Gastrocnemius medialis (tissue), 4 donors: ENCODE measurements at regions not wholly inside any gene's neighbourhood (a gene's known extent, or its start where the extent isn't known, plus 50 kb on each side); places are given as distances from the start of the nearest gene placed in this dataset.

ENCODE experiments used
- ATAC-seq, 2 donors: fragments of 150-250 bp; one replicate each; pipeline ENCODE4 v1.9.1; 2016
- DNase-seq, 2 donors: peaks; one replicate each; pipeline ENCODE4 v3.0.0-alpha.2; 2019
- H3K27ac ChIP-seq, 4 donors: fragments of 200-600 bp; sonication (generic); 1 replicate in 1 of 4; 2 replicates in 3 of 4; pipeline ENCODE4 v1.5.1; 2016 to 2018; ENCODE audit warnings: mild to moderate bottlenecking in 2 of 4, moderate library complexity in 1 of 4
- H3K27me3 ChIP-seq, 3 donors: fragments of 200-600 bp; sonication (generic) in 2 of 3; 1 replicate in 1 of 3; 2 replicates in 2 of 3; pipeline versions ENCODE4 v1.5.1 to v1.6.0; 2016 to 2019; ENCODE audit warnings: mild to moderate bottlenecking in 1 of 3, moderate library complexity in 1 of 3
- H3K36me3 ChIP-seq, 2 donors: fragments of 200-600 bp; sonication (generic) in 1 of 2; one replicate each; pipeline ENCODE4 v1.5.1; 2017 to 2018
- H3K4me1 ChIP-seq, 2 donors: fragments of 200-600 bp; sonication (generic) in 1 of 2; one replicate each; pipeline ENCODE4 v1.5.1; 2016 to 2017; ENCODE audit warnings: mild to moderate bottlenecking in 2 of 2
- H3K4me3 ChIP-seq, 4 donors: fragments of 200-600 bp; sonication (generic) in 3 of 4; 1 replicate in 1 of 4; 2 replicates in 3 of 4; pipeline ENCODE4 v1.5.1; 2016 to 2019; ENCODE audit warnings: mild to moderate bottlenecking in 2 of 4
- H3K9me3 ChIP-seq, 3 donors: fragments of 200-600 bp; sonication (generic) in 2 of 3; 1 replicate in 1 of 3; 2 replicates in 2 of 3; pipeline ENCODE4 v1.5.1; 2016 to 2019
- CTCF ChIP-seq, 5 experiments: fragments of 450-650 bp in 3 of 5; fragments of 200-600 bp in 2 of 5; sonication (generic) in 2 of 5; IDR thresholded peaks in 4 of 5; conservative IDR thresholded peaks in 1 of 5; 1 replicate in 4 of 5; 2 replicates in 1 of 5; pipeline ENCODE4 v1.5.1; 2016 to 2019; ENCODE audit warnings: antibody characterized with exemption in 5 of 5, mild to moderate bottlenecking in 3 of 5, moderate library complexity in 3 of 5
- POLR2A ChIP-seq, 2 donors: fragments of 450-650 bp; IDR thresholded peaks; one replicate each; pipeline ENCODE4 v1.6.1; 2017; ENCODE audit warnings: antibody characterized with exemption in 2 of 2, mild to moderate bottlenecking in 2 of 2, moderate library complexity in 2 of 2
- in situ Hi-C, 4 donors: fragments of 200-750 bp; cut with MboI; loops; one replicate each; pipeline versions ENCODE4 v1.15.0 to v1.8.0; 2017; ENCODE audit warnings: low sequenced_read_pairs in 4 of 4
- intact Hi-C: fragments of 100-400 bp; cut with DNase I; formaldehyde crosslinking; loops from one replicate; pipeline ENCODE4 v1.15.1; 2023; ENCODE audit warnings: low total_unique reads

GRCh38 chr3:109888026-109888425, 550.7 kb upstream of the DPPA4 start:
- Histone ChIP-seq H3K4me1 (no peaks in the 10 kb centered on the region), H3K36me3 (no peaks in the 10 kb centered on the region), H3K4me3 (no peak overlapping the region), H3K9me3 (peaks cover 0 to 7% (median 0%) of the 10 kb centered on the region in 3 donors), H3K27me3 (no peaks in the 10 kb centered on the region), H3K27ac (no peak overlapping the region)
- DNase-seq (no peak), ATAC-seq (no peak)
- in situ Hi-C loops: no loop called here
- intact Hi-C loops: no loop called here
- TF ChIP-seq POLR2A (IDR thresholded peaks at IDR 0.05) (no peak), CTCF (IDR thresholded peaks at IDR 0.05 in 4 of 5, conservative IDR thresholded peaks at IDR 0.05 in 1 of 5) (no peak)

GRCh38 chr3:109897734-109898133, 560.4 kb upstream of the DPPA4 start:
- H3K9me3 ChIP-seq: no peaks in the 10 kb centered on the region
- H3K27me3 ChIP-seq: no peaks in the 10 kb centered on the region
- no peak for ATAC-seq
- no peak overlapping the region for H3K27ac ChIP-seq
- in situ Hi-C loops (no loop called here), intact Hi-C loops (no loop called here)
- no peaks in the 10 kb centered on the region for H3K4me1 ChIP-seq
- H3K4me3 ChIP-seq: no peak overlapping the region
- TF ChIP-seq CTCF (IDR thresholded peaks at IDR 0.05 in 4 of 5, conservative IDR thresholded peaks at IDR 0.05 in 1 of 5) (no peak), POLR2A (IDR thresholded peaks at IDR 0.05) (no peak)
- H3K36me3 ChIP-seq: no peaks in the 10 kb centered on the region
- no peak for DNase-seq

- no peak overlapping the region for H3K4me3 ChIP-seq
- no peak for TF ChIP-seq POLR2A (IDR thresholded peaks at IDR 0.05)
- no peak for TF ChIP-seq CTCF (IDR thresholded peaks at IDR 0.05 in 4 of 5, conservative IDR thresholded peaks at IDR 0.05 in 1 of 5)
- no peak overlapping the region for H3K27ac ChIP-seq
- intact Hi-C loops (no loop called here), in situ Hi-C loops (no loop called here)
- H3K36me3 ChIP-seq: no peaks in the 10 kb centered on the region
- no peaks in the 10 kb centered on the region for H3K9me3 ChIP-seq
- no peaks in the 10 kb centered on the region for H3K27me3 ChIP-seq
- ATAC-seq (no peak), DNase-seq (no peak)
- no peaks in the 10 kb centered on the region for H3K4me1 ChIP-seq
Measured at GRCh38 chr3:109899925-109900324, 562.6 kb upstream of the DPPA4 start.

DNA sequence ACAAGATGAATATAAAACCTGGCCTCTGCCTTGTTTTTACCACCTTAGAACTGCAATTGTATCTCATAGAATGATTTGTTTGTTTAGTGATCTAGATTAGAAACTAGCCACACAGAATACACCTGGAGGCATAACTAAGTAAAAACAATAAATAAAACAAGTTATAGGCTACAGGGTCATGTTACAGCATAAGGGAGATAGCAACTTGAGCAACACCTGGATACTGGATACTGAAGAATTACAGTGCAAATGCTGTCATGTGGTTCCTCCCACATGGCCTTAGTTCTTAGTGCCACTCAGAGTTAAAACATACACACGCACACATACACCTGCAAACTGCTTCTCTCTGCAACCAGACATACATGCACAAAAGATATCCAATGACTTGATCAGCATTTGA, 563.4 kb upstream of the DPPA4 start:
- TF ChIP-seq CTCF (IDR thresholded peaks at IDR 0.05 in 4 of 5, conservative IDR thresholded peaks at IDR 0.05 in 1 of 5) (no peak), POLR2A (IDR thresholded peaks at IDR 0.05) (no peak)

GRCh38 chr3:109902549-109902948, 565.2 kb upstream of the DPPA4 start:
- in situ Hi-C loops (no loop called here), intact Hi-C loops (no loop called here)
- TF ChIP-seq POLR2A (IDR thresholded peaks at IDR 0.05) (no peak), CTCF (IDR thresholded peaks at IDR 0.05 in 4 of 5, conservative IDR thresholded peaks at IDR 0.05 in 1 of 5) (no peak)

More for the DNA sequence above, 563.4 kb upstream of the DPPA4 start:
- H3K27me3 ChIP-seq: no peaks in the 10 kb centered on the region
- no peaks in the 10 kb centered on the region for H3K9me3 ChIP-seq
- no peak overlapping the region for H3K4me3 ChIP-seq
- no peaks in the 10 kb centered on the region for H3K4me1 ChIP-seq
- intact Hi-C loops: no loop called here
- no peaks in the 10 kb centered on the region for H3K36me3 ChIP-seq
- in situ Hi-C loops: no loop called here
- DNase-seq (no peak), ATAC-seq (no peak)
- H3K27ac ChIP-seq: no peak overlapping the region

More at GRCh38 chr3:109902549-109902948, 565.2 kb upstream of the DPPA4 start:
- H3K4me1 ChIP-seq: no peaks in the 10 kb centered on the region
- no peak overlapping the region for H3K27ac ChIP-seq
- H3K9me3 ChIP-seq: no peaks in the 10 kb centered on the region
- H3K36me3 ChIP-seq: no peaks in the 10 kb centered on the region
- no peak overlapping the region for H3K4me3 ChIP-seq
- no peaks in the 10 kb centered on the region for H3K27me3 ChIP-seq
- ATAC-seq: no peak
- no peak for DNase-seq
